Common myeloid progenitor, CD34-positive (primary cell): ENCODE measurements at regions not wholly inside any gene's neighbourhood (a gene's known extent, or its start where the extent isn't known, plus 50 kb on each side); places are given as distances from the start of the nearest gene placed in this dataset.

Source experiments
- CTCF ChIA-PET: fragments of 350-600 bp; sonication (Branson Sonifier 250); formaldehyde crosslinking; loops from one replicate; lab custom pipeline; 2021; ENCODE audit warnings: antibody characterized with exemption; lab: Charles Lee
- POLR2A ChIA-PET: fragments of 350-600 bp; sonication (Branson Sonifier 250); formaldehyde crosslinking; loops from one replicate; lab custom pipeline; 2021; ENCODE audit warnings: antibody characterized with exemption; lab: Charles Lee
- DNase-seq, 3 donors: peaks; one replicate each; pipeline versions ENCODE4 v3.0.0 to v3.0.0-alpha.2; 2013
- H3K27ac ChIP-seq, 2 experiments: 1 replicate in 1 of 2; 2 replicates in 1 of 2; pipeline ENCODE4 v1.7.0; 2013; ENCODE audit warnings: inconsistent platforms in 2 of 2, low read length in 2 of 2, mild to moderate bottlenecking in 2 of 2, low read depth in 1 of 2, moderate library complexity in 1 of 2; ENCODE audit not compliant: severe bottlenecking in 2 of 2, insufficient read depth in 1 of 2, poor library complexity in 1 of 2
- H3K27me3 ChIP-seq, 5 experiments: replicated peaks in 2 of 5; 1 replicate in 3 of 5; 2 replicates in 2 of 5; pipeline versions ENCODE4 v1.6.1 to v1.7.0; 2013; ENCODE audit warnings: low read length in 4 of 5, mild to moderate bottlenecking in 2 of 5, moderate library complexity in 2 of 5, inconsistent platforms in 1 of 5; ENCODE audit not compliant: insufficient read depth in 5 of 5, control insufficient read depth in 4 of 5
- H3K36me3 ChIP-seq, 4 experiments: 1 replicate in 2 of 4; 2 replicates in 2 of 4; pipeline versions ENCODE4 v1.6.1 to v1.7.0; 2013; ENCODE audit warnings: low read length in 3 of 4, control low read depth in 1 of 4, mild to moderate bottlenecking in 1 of 4; ENCODE audit not compliant: control insufficient read depth in 4 of 4, insufficient read depth in 4 of 4
- H3K4me1 ChIP-seq, 4 experiments: 1 replicate in 3 of 4; 2 replicates in 1 of 4; pipeline versions ENCODE4 v1.6.1 to v1.7.1; 2013; ENCODE audit warnings: low read length in 3 of 4, mild to moderate bottlenecking in 3 of 4, control low read depth in 1 of 4, inconsistent platforms in 1 of 4, moderate library complexity in 1 of 4; ENCODE audit not compliant: control insufficient read depth in 4 of 4, insufficient read depth in 4 of 4; ENCODE audit errors: control extremely low read depth in 1 of 4
- H3K4me3 ChIP-seq, 7 experiments: 1 replicate in 4 of 7; 2 replicates in 3 of 7; pipeline versions ENCODE4 v1.5.1 to v1.7.0; 2013; ENCODE audit warnings: mild to moderate bottlenecking in 7 of 7, low read length in 6 of 7, moderate library complexity in 6 of 7, inconsistent platforms in 2 of 7, low read depth in 2 of 7, control low read depth in 1 of 7; ENCODE audit not compliant: insufficient read depth in 4 of 7, control insufficient read depth in 1 of 7; ENCODE audit errors: extremely low read depth in 1 of 7
- H3K9me3 ChIP-seq, 5 experiments: 1 replicate in 4 of 5; 2 replicates in 1 of 5; pipeline versions ENCODE4 v1.6.1 to v1.7.1; 2013; ENCODE audit warnings: low read length in 4 of 5, mild to moderate bottlenecking in 2 of 5, inconsistent platforms in 1 of 5, low read depth in 1 of 5, moderate library complexity in 1 of 5; ENCODE audit not compliant: control insufficient read depth in 4 of 5, insufficient read depth in 2 of 5; ENCODE audit errors: control extremely low read depth in 1 of 5
- WGBS: methylation state at CpG from one replicate; pipeline ENCODE4 v1.1.5; 2013; ENCODE audit not compliant: insufficient coverage; 5-methylcytosine and 5-hydroxymethylcytosine counted together

GRCh38 chr13:76783798-76784197 lies 102.4 kb downstream of the KCTD12 start:
- WGBS: 74% methylated on average over 3 of the region's 3 CpGs
- CTCF ChIA-PET: no interaction called here

GRCh38 chr13:76778853-76779252 lies 107.4 kb downstream of the KCTD12 start:
- no peak overlapping the region for H3K4me3 ChIP-seq
- H3K9me3 ChIP-seq: no peaks in the 10 kb centered on the region
- no peaks in the 10 kb centered on the region for H3K27me3 ChIP-seq
- H3K36me3 ChIP-seq: no peaks in the 10 kb centered on the region
- POLR2A ChIA-PET: no interaction called here
- peaks cover 0 to 2% (median 0%) of the 10 kb centered on the region in 4 experiments for H3K4me1 ChIP-seq
- H3K27ac ChIP-seq: no peak overlapping the region
- CTCF ChIA-PET: no interaction called here
- DNase-seq: no peak

More at GRCh38 chr13:76783798-76784197, 102.4 kb downstream of the KCTD12 start:
- Histone ChIP-seq H3K27me3 (no peaks in the 10 kb centered on the region), H3K27ac (no peak overlapping the region), H3K4me3 (no peak overlapping the region), H3K36me3 (no peaks in the 10 kb centered on the region), H3K9me3 (no peaks in the 10 kb centered on the region), H3K4me1 (no peaks in the 10 kb centered on the region)
- POLR2A ChIA-PET: no interaction called here
- no peak for DNase-seq

GRCh38 chr13:76777096-76777495 lies 109.1 kb downstream of the KCTD12 start:
- CTCF ChIA-PET: no interaction called here
- Histone ChIP-seq H3K36me3 (no peaks in the 10 kb centered on the region), H3K9me3 (no peaks in the 10 kb centered on the region), H3K4me1 (peaks cover 0 to 2% (median 0%) of the 10 kb centered on the region in 4 experiments), H3K27ac (no peak overlapping the region), H3K27me3 (no peaks in the 10 kb centered on the region), H3K4me3 (no peak overlapping the region)
- WGBS: no CpG with 5 or more reads among the region's 1 CpG
- POLR2A ChIA-PET: no interaction called here
- DNase-seq: no peak

- Histone ChIP-seq H3K4me1 (peaks cover 0 to 10% (median 2%) of the 10 kb centered on the region in 4 experiments), H3K36me3 (no peaks in the 10 kb centered on the region), H3K27me3 (no peaks in the 10 kb centered on the region), H3K4me3 (no peak overlapping the region), H3K27ac (no peak overlapping the region), H3K9me3 (no peaks in the 10 kb centered on the region)
- WGBS: 100% methylated on average over 1 of the region's 3 CpGs
- ChIA-PET POLR2A (no interaction called here), CTCF (no interaction called here)
- DNase-seq: no peak
Measured at GRCh38 chr13:76775088-76775740, 111.0 kb downstream of the KCTD12 start.

GRCh38 chr13:76773448-76774094 lies 112.6 kb downstream of the KCTD12 start:
- 100% methylated on average over 1 of the region's 5 CpGs for WGBS
- POLR2A ChIA-PET: no interaction called here
- Histone ChIP-seq H3K27me3 (no peaks in the 10 kb centered on the region), H3K27ac (no peak overlapping the region), H3K4me3 (no peak overlapping the region), H3K4me1 (peaks cover 8 to 27% (median 16%) of the 10 kb centered on the region in 4 experiments), H3K9me3 (no peaks in the 10 kb centered on the region), H3K36me3 (no peaks in the 10 kb centered on the region)
- DNase-seq: no peak
- CTCF ChIA-PET: interaction anchor here (1.0 kb wide), 1 partner anchor 111 kb away, joined by 3 read pairs; no protein-coding TSS in a partner anchor

- Histone ChIP-seq H3K4me1 (peaks cover 12 to 36% (median 22%) of the 10 kb centered on the region in 4 experiments), H3K27ac (no peak overlapping the region), H3K36me3 (no peaks in the 10 kb centered on the region), H3K27me3 (no peaks in the 10 kb centered on the region), H3K9me3 (no peaks in the 10 kb centered on the region), H3K4me3 (no peak overlapping the region)
- DNase-seq: no peak
- WGBS: no CpG with 5 or more reads among the region's 1 CpG
- CTCF ChIA-PET: interaction anchor here (1.2 kb wide), 1 partner anchor 131 kb away, joined by 3 read pairs; no protein-coding TSS in a partner anchor
- POLR2A ChIA-PET: no interaction called here
Measured at GRCh38 chr13:76772241-76772640, 114.0 kb downstream of the KCTD12 start.

GRCh38 chr13:76769271-76769791 lies 116.9 kb downstream of the KCTD12 start:
- ChIA-PET POLR2A (no interaction called here), CTCF (interaction anchor here (0.6 to 1.3 kb wide), 3 partner anchors 19 to 46 kb away, joined by 3 to 4 read pairs (median 3); no protein-coding TSS in a partner anchor)
- Histone ChIP-seq H3K27me3 (no peaks in the 10 kb centered on the region), H3K4me1 (peaks cover 12 to 36% (median 24%) of the 10 kb centered on the region in 4 experiments), H3K27ac (peak overlapping the region in 1 of 2 experiments; percentile 35), H3K36me3 (no peaks in the 10 kb centered on the region), H3K4me3 (peak overlapping the region in 2 of 7 experiments; percentile 1 to 6), H3K9me3 (no peaks in the 10 kb centered on the region)
- 0% methylated on average over 3 of the region's 4 CpGs for WGBS
- peak; percentile 19 to 80 (median 67) for DNase-seq
